ENCODE measurements at regions not wholly inside any gene's neighbourhood (a gene's known extent, or its start where the extent isn't known, plus 50 kb on each side); places are given as distances from the start of the nearest gene placed in this dataset.
"Not testable (repeated sequence)": the region's sequence is repeated elsewhere in the genome, so short reads cannot be mapped to it uniquely, and the experiment has no call there.

- no peak for FAIRE-seq
- DNase-seq (ENCODE audit: low spot score) = no peak
Measured at GRCh38 chr12:97713270-97713669, 250.7 kb downstream of the RMST start.

- FAIRE-seq (no peak), DNase-seq (ENCODE audit: low spot score) (no peak)
Measured at GRCh38 chr12:97714107-97714563, 251.5 kb downstream of the RMST start.

- DNase-seq (ENCODE audit: low spot score) (no peak), FAIRE-seq (no peak)
Measured at GRCh38 chr12:97716356-97716755, 253.8 kb downstream of the RMST start.

- not testable (repeated sequence) for DNase-seq (ENCODE audit: low spot score); FAIRE-seq
Measured at GRCh38 chr12:97723801-97724200, 261.2 kb downstream of the RMST start.

DNA sequence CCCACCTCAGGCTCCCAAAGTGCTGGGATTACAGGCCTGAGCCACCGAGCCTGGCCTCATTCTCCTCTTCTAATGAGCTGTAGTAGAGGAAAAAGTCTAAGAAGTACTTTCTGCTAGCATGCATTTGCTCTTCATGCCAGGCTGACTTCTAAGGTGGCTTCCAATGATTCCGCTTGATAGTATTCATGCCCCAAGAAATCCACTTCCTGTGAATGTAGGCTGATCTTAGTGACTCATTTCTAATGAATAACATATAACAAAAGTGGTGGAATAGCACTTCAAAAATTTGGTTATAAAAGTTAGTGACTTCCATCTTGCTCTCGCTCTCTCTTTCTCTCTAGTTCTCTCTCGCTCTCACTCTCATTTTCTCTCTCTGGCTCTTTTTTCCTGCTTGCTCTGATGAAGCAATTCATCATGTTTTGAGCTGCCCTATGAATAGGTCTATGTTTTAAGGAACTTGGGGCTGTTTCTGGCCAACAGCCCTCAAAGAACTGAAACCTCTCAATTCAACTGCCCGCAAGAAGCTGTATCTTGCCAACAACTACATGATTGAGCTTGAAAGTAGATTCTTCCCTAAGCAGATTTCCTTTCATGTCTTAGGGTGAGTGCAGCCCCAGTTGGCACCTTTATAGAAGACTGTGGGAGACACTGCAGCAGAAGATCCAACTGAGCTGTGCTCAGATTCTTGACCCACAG, 282.9 kb downstream of the RMST start:
- DNase-seq (ENCODE audit: low spot score) (peak; percentile 47), FAIRE-seq (no peak)

- FAIRE-seq (no peak), DNase-seq (ENCODE audit: low spot score) (no peak)
Measured at GRCh38 chr12:97748298-97748697, 285.7 kb downstream of the RMST start.

DNA sequence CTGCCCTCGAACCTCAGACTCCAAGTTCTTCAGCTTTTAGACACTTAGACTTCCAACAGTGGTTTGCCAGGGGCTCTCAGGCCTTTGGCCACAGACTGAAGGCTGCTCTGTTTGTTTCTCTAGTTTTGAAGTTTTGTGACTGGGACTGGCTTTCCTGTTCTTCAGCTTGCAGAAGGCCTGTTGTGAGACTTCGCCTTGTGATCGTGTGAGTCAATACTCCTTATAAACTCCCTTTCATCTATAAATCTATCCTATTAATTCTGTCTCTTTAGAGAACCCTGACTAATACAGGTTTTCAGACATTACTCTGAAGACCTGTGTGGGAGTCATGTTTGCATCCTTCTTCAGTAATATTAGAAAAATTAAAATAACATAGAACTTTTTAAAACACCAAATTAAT, 289.1 kb downstream of the RMST start:
- FAIRE-seq (no peak), DNase-seq (ENCODE audit: low spot score) (no peak)

GRCh38 chr12:97752129-97752528, 289.5 kb downstream of the RMST start:
- DNase-seq (ENCODE audit: low spot score) (no peak), FAIRE-seq (no peak)

DNA sequence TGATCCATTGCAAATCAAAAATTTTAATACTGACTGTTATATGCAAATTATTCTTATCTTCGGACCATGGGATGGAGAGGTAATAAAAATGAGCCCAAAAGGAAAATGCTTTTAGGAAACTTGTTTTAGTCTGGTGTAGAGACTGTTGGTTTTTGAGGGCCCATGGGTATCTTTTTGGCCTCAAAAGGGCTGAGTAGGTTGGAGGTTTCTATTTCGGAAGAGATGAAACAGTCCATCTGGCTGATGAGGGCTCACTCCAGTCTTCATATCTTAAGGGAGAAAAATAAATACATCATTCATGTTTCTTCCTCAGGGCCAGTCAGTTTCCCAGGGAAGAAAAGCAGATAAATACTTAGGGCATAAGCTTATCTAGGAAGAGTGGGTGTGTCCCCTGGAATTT, 290.7 kb downstream of the RMST start:
- FAIRE-seq = no peak
- no peak for DNase-seq (ENCODE audit: low spot score)

DNA sequence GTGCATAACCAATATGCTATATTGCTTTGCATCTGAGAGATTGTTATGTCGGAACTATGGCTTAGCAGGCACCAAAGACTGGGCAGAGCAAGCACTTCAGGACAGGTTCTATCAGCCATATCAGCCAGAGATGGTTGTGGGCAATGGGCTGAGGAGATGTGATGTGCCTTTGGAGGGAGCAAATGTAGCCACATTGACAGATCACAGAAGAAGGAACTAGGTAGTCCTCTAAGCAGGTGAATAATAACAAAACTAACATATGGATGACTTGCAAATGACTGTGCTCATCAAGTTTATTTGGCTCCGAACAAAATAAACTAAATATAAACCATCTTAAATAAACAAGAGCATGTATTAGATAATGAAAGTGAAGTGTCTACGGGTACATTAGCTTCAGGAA, 291.7 kb downstream of the RMST start:
- no peak for FAIRE-seq

GRCh38 chr12:97756066-97756666, 293.6 kb downstream of the RMST start:
- no peak for FAIRE-seq
- no peak for DNase-seq (ENCODE audit: low spot score)

More for the DNA sequence above, 291.7 kb downstream of the RMST start:
- no peak for DNase-seq (ENCODE audit: low spot score)

DNA sequence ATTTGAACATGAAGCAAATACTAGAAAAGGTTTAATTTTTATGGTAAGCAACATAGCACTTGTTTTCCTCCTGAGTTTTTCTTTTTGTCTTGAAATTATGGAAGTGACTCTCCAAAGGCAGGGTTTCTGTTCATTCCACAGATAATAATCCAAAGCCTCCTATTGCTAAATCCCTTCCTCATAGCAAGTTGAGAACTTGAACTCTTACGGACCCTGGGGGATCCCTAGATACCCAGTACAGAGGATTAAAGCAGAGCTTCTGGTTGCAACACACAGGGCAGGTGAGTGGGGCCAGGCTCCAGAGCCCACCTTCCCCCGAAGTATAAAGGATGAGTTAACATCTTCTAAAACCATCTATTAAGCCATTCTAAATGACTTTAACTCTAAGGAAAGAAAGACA, 294.1 kb downstream of the RMST start:
- FAIRE-seq = no peak

DNA sequence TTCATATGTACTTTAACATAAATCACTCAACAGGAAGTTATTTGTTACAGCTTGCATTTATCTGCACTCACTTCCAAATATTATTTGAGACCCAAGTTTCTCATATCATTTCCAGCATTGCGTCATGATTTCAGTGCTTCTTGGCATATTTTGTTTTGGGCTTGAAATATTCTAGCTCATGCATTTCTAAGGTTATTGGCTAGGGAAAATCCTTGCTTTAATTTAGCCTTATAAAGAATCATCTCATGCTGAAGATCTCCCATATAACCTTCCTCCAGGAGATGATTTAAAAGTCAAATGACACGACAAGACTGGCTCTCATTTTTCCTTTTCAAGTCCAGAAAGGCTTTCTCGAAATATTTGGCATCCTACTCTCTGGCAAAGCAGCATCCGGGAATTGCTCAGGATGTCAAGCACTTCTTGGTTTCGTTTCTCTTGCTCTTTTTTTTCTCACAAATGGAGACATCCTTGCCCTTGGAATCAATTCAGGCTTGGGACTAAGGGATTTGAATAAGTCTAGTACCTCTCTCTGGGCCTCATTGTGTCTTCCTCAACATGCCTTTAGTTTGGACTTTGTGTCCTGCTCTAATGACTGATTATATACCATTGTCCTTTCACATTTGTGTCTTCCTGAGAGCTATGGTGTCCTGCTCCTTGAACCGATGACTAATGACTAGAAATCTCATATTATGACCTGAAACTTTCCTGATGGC, 295.0 kb downstream of the RMST start:
- no peak for FAIRE-seq
- no peak for DNase-seq (ENCODE audit: low spot score)

More for the DNA sequence above, 294.1 kb downstream of the RMST start:
- DNase-seq (ENCODE audit: low spot score) = no peak

DNA sequence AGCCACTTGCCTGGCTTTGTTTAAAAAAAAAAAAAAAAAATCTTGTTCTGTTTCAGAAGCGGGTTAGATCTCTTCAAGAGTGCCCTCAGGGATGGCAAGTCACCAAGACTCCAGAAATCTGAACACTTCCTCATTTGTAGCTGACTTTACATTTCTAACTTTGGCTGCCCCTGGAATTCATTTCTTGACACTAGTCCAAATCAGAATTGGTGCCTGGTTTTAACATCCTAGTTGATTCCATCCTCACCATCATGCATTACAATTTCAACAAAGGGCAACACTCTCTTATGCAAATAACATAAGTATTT, 295.5 kb downstream of the RMST start:
- no peak for DNase-seq (ENCODE audit: low spot score)

GRCh38 chr12:97758586-97758985, 296.0 kb downstream of the RMST start:
- no peak for FAIRE-seq

More for the DNA sequence above, 295.5 kb downstream of the RMST start:
- FAIRE-seq = no peak

GRCh38 chr12:97760601-97761000, 298.0 kb downstream of the RMST start:
- FAIRE-seq = no peak
- DNase-seq (ENCODE audit: low spot score) = no peak

More at GRCh38 chr12:97758586-97758985, 296.0 kb downstream of the RMST start:
- no peak for DNase-seq (ENCODE audit: low spot score)

DNA sequence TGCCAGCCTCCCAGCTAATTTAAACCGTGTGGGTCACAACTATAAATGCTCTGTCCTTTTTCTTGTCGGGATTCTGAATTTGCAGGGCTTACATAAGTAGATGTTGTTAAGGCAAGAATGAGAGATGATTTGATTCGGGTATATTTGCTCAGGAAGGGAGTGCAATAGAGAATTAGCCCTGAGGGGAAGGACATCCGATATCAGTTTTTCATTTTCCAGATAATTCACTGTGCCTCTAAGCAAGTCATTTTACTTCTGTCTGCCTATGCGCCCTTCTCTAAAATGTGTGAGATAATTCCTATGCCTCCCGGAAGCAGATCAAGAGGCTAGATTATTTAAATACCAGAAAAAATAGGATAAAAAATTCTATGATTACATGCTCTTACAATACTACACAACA, 300.5 kb downstream of the RMST start:
- FAIRE-seq = no peak
- no peak for DNase-seq (ENCODE audit: low spot score)

DNA sequence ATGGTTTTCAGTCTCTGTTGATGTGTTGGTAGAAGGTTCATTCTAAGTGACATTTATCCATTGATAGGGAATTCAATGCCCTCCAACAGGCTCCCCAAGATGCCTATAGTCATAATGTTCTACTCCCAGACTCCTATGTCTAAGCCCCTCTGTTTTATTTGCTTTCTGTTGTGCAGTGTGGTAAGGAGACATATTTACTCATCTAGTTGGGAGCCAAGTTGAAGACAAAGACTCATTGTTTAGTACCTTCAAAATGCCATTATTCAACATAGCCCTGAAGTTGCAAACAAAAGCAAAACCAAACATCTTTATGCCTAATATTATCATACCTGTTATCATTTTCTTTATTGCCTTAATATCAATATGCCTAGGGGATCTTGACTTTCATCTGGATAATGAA, 302.1 kb downstream of the RMST start:
- FAIRE-seq (no peak), DNase-seq (ENCODE audit: low spot score) (no peak)

GRCh38 chr12:97767347-97767746, 304.7 kb downstream of the RMST start:
- no peak for DNase-seq (ENCODE audit: low spot score)
- no peak for FAIRE-seq

- FAIRE-seq = no peak
- no peak for DNase-seq (ENCODE audit: low spot score)
Measured at GRCh38 chr12:97778111-97778510, 315.5 kb downstream of the RMST start.

DNA sequence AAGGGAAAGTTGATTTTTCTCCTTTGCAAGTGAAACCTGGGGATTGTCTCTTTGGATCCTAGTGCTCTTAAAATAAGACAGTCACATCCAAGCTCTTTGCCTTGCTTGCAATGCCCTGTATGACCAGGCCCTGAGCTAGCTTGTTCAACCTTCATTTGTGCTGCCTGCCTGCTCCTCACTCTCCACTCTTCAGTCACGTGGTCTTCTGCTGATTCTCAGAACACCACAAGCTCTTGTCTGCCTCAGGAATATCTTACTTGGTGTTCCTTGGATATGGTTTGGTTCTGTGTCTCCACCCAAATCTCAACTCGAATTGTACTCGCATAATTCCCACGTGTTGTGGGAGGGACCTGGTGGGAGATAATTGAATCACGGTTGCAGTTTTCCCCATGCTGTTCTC, 318.7 kb downstream of the RMST start:
- no peak for FAIRE-seq
- DNase-seq (ENCODE audit: low spot score) = no peak

DNA sequence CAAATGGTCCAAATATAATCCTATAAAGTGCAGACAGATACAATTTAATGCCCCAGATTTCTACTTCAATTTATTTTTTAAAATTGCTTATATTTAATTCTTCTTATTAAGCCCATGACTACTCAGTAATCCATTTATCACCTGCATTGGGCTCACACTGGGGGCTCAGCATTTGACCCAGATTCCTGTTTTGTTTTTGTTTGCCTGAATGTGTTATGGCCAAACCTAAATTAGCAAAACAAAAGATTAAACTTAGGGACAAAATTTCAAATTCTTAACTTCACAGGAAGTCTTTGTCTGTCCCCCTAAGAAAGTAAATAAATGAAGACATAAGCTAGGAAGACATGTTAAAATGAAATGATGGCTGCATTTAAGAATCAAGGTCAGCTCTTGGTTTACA, 322.3 kb downstream of the RMST start:
- no peak for DNase-seq (ENCODE audit: low spot score)
- no peak for FAIRE-seq

DNA sequence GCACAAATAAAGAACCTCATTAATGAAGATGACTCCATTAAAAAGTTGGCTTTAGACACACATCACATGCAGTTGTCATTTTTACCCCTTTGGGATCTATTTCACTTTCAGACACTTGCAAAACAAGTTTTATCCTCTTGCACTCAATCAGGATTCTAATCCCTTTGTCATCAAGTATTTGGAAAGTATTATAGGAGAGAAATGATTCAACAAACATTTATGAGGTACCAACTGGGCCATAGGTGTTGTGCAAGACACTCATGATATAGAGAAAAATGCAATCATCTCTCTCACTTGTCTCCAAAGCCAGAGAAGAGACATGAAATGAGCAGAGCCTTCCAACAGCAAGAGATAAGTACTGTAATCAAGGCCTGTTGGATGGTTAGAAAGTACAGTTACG, 327.7 kb downstream of the RMST start:
- FAIRE-seq = no peak
- no peak for DNase-seq (ENCODE audit: low spot score)
